ENCODE measurements at regions not wholly inside any gene's neighbourhood (a gene's known extent, or its start where the extent isn't known, plus 50 kb on each side); places are given as distances from the start of the nearest gene placed in this dataset.

DNA sequence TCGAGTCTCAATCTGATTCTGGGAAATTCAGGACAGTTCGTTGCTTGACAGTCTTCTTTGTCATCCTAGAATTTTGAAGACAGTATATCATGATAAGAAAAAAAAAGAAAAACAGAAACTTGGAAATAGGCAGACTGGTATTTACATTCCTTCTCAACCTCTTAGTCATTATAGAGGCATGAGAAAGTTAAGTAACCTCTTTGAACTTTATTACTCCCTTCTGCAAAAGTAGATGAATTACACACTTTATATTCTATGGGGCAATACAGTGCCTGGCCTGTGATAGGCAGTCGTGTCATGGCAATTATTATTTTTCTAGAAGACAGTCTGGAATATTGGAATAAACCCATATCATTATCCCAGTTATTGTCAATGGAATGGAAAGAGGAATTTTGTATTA, 828.9 kb downstream of the TLR4 start:
- Histone ChIP-seq H3K79me2 (ENCODE audit: low read depth) (no peaks in the 10 kb centered on the region), H4K20me1 (ENCODE audit: insufficient read depth) (no peaks in the 10 kb centered on the region), H3K9me3 (ENCODE audit: insufficient read depth, low read depth) (no peaks in the 10 kb centered on the region), H3K27ac (no peak overlapping the region), H3F3A (ENCODE audit: insufficient read depth, low read depth) (no peaks in the 10 kb centered on the region), H3K36me3 (ENCODE audit: low read depth) (no peaks in the 10 kb centered on the region), H3K4me2 (no peak overlapping the region), H3K27me3 (ENCODE audit: insufficient read depth, low read depth) (no peaks in the 10 kb centered on the region), H3K9me2 (ENCODE audit: insufficient read depth) (no peaks in the 10 kb centered on the region), H3K4me3 (no peak overlapping the region), H2AFZ (no peak overlapping the region), H3K4me1 (replicated peaks; ENCODE audit: insufficient read depth) (no peaks in the 10 kb centered on the region)
- intact Hi-C loops (cut with micrococcal nuclease; ENCODE audit: unreplicated experiment) = no loop called here
- CTCF ChIA-PET = no interaction called here
- no peak for TF ChIP-seq EZH2 (IDR thresholded peaks at IDR 0.05; ENCODE audit: low read depth)
- TF ChIP-seq, protein P1, sequence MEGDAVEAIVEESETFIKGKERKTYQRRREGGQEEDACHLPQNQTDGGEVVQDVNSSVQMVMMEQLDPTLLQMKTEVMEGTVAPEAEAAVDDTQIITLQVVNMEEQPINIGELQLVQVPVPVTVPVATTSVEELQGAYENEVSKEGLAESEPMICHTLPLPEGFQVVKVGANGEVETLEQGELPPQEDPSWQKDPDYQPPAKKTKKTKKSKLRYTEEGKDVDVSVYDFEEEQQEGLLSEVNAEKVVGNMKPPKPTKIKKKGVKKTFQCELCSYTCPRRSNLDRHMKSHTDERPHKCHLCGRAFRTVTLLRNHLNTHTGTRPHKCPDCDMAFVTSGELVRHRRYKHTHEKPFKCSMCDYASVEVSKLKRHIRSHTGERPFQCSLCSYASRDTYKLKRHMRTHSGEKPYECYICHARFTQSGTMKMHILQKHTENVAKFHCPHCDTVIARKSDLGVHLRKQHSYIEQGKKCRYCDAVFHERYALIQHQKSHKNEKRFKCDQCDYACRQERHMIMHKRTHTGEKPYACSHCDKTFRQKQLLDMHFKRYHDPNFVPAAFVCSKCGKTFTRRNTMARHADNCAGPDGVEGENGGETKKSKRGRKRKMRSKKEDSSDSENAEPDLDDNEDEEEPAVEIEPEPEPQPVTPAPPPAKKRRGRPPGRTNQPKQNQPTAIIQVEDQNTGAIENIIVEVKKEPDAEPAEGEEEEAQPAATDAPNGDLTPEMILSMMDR (conservative IDR thresholded peaks at IDR 0.05) = no peak
- BruUV-seq (replicated peaks) = no TSS peak
- DNase-seq = no peak
- POLR2A ChIA-PET (ENCODE audit: unreplicated experiment) = no interaction called here

DNA sequence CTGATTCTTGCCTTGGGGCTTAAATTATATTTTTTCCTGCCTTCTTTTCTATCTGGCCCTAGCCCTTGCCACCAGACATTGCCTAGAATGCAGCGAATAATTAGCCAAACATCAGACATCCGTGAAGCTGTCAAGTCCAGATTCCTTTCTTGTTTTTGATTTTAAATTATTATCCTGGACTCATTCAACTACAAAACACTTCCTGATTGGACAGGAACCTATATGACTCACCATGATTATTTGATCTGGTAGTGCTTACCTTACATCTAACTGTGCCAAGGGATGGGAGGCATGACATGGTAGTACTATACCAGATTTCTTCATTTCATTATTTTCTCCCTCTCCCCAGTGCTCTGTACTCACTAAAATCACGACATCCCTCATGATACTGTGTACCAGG, 829.6 kb downstream of the TLR4 start:
- Histone ChIP-seq H3F3A (ENCODE audit: insufficient read depth, low read depth) (no peaks in the 10 kb centered on the region), H3K36me3 (ENCODE audit: low read depth) (no peaks in the 10 kb centered on the region), H3K4me2 (no peak overlapping the region), H3K79me2 (ENCODE audit: low read depth) (no peaks in the 10 kb centered on the region), H3K27ac (no peak overlapping the region), H2AFZ (no peak overlapping the region), H4K20me1 (ENCODE audit: insufficient read depth) (no peaks in the 10 kb centered on the region), H3K4me1 (replicated peaks; ENCODE audit: insufficient read depth) (no peaks in the 10 kb centered on the region), H3K9me2 (ENCODE audit: insufficient read depth) (0 out of 2 replicates have a peak, but pooled peaks cover under 1% of the 10 kb centered on the region), H3K27me3 (ENCODE audit: insufficient read depth, low read depth) (no peaks in the 10 kb centered on the region), H3K9me3 (ENCODE audit: insufficient read depth, low read depth) (no peaks in the 10 kb centered on the region), H3K4me3 (no peak overlapping the region)
- TF ChIP-seq, protein P1 (conservative IDR thresholded peaks at IDR 0.05) = no peak
- TF ChIP-seq EZH2 (IDR thresholded peaks at IDR 0.05; ENCODE audit: low read depth) = no peak
- BruUV-seq (replicated peaks) = no TSS peak
- intact Hi-C loops (cut with micrococcal nuclease; ENCODE audit: unreplicated experiment) = no loop called here
- POLR2A ChIA-PET (ENCODE audit: unreplicated experiment) = no interaction called here
- CTCF ChIA-PET = no interaction called here
- no peak for DNase-seq

DNA sequence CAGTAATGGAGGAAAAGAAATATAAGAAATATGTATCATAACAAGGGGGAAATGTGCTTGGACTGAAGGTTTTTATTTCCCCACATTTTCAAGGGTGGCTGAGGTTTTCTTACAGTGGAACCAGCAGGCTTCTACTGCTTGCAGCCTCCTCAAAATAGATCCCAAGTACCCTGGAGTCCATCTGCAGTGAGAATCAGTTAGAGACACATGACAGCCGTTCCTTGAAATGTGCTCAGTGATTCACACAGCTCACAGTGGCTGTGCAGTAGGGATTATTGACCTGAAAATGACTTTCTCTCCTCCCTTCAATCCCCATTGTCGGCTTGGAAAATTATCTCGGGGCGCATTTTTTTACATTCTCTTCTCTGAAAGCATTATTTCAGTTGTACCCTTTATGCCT, 832.0 kb downstream of the TLR4 start:
- H2AFZ ChIP-seq = no peak overlapping the region
- no peak for DNase-seq
- H3K27ac ChIP-seq = no peak overlapping the region
- H3K79me2 ChIP-seq (ENCODE audit: low read depth) = no peaks in the 10 kb centered on the region
- H3K27me3 ChIP-seq (ENCODE audit: insufficient read depth, low read depth) = no peaks in the 10 kb centered on the region
- H3K4me2 ChIP-seq = no peak overlapping the region
- no peaks in the 10 kb centered on the region for H4K20me1 ChIP-seq (ENCODE audit: insufficient read depth)
- intact Hi-C loops (cut with micrococcal nuclease; ENCODE audit: unreplicated experiment) = no loop called here
- CTCF ChIA-PET = no interaction called here
- H3K4me1 ChIP-seq (replicated peaks; ENCODE audit: insufficient read depth) = no peaks in the 10 kb centered on the region
- H3F3A ChIP-seq (ENCODE audit: insufficient read depth, low read depth) = no peaks in the 10 kb centered on the region
- no peaks in the 10 kb centered on the region for H3K36me3 ChIP-seq (ENCODE audit: low read depth)
- peaks cover 3% of the 10 kb centered on the region; the same call in 1 of the 2 replicates for H3K9me2 ChIP-seq (ENCODE audit: insufficient read depth)
- no peaks in the 10 kb centered on the region for H3K9me3 ChIP-seq (ENCODE audit: insufficient read depth, low read depth)
- POLR2A ChIA-PET (ENCODE audit: unreplicated experiment) = no interaction called here
- TF ChIP-seq, protein P1 (conservative IDR thresholded peaks at IDR 0.05) = no peak
- no peak for TF ChIP-seq EZH2 (IDR thresholded peaks at IDR 0.05; ENCODE audit: low read depth)
- H3K4me3 ChIP-seq = no peak overlapping the region
- no TSS peak for BruUV-seq (replicated peaks)
